ENCODE measurements at regions not wholly inside any gene's neighbourhood (a gene's known extent, or its start where the extent isn't known, plus 50 kb on each side); places are given as distances from the start of the nearest gene placed in this dataset.
"Not testable (repeated sequence)": the region's sequence is repeated elsewhere in the genome, so short reads cannot be mapped to it uniquely, and the experiment has no call there.

DNA sequence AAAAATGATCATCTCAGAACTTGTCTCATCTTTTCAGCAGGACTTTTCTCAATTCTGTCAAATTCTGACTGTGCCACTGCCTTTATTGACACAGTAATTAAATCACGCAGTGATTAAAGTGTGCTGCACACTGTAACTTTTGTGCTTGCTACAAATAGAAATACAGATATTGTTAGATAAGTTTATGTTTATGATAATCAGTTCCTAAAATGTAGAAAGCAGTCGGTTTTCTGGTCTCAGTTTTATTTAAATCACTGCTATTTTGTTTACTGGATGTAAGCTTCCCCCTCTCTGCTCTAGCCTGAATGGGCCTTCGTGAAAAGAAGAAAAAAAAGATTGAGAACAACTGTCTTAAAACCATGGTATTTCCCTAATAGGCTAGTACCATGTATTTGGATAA is 258.8 kb upstream of the STARD13 start:
- Histone ChIP-seq H3K36me3 (replicated peaks; ENCODE audit: control insufficient read depth, insufficient read depth, low read length) (no peaks in the 10 kb centered on the region), H3K4me3 (ENCODE audit: insufficient read depth, low read depth, low read length) (no peak overlapping the region), H3K27me3 (ENCODE audit: control insufficient read depth, insufficient read depth, low read length) (no peaks in the 10 kb centered on the region)
- DNase-seq, result no peak

DNA sequence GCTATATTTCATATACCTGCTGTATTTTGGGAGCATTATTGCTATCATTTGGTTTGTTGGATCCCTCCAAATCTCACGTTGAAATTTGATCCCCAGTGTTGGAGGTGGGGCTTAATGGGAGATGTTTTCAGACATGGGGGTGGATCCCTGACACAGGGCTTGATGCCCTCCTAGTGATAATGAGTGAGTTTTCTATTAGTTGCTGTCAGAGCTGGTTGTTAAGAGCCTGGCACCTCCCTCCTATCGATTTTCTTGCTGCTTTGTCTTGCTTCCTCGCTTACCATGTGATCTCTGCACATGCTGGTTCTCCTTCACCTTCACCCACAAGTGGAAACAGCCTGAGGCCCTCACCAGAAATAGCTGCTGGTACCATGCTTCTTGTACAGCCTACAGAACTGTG is 259.9 kb upstream of the STARD13 start:
- DNase-seq, result no peak
- Histone ChIP-seq H3K36me3 (replicated peaks; ENCODE audit: control insufficient read depth, insufficient read depth, low read length) (no peaks in the 10 kb centered on the region), H3K4me3 (ENCODE audit: insufficient read depth, low read depth, low read length) (no peak overlapping the region), H3K27me3 (ENCODE audit: control insufficient read depth, insufficient read depth, low read length) (no peaks in the 10 kb centered on the region)

DNA sequence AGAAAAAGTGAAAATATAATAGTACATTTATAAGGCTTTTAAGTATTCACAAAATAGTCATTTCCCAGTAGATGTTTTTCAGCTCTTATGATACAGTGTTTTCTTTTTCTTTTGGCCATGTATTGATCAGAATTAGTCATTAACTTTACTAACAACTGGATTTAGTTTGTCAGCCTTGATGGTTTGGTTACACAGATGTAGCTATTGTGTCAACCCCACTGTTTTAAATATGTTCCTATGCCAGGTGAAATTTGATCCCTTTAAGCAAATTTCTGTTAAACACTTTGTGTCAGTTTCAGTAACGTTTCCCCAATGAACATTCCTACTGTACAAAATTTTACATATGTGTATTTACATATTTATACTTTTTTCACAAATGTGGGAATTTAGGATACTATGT is 261.5 kb upstream of the STARD13 start:
- H3K27me3 ChIP-seq (ENCODE audit: control insufficient read depth, insufficient read depth, low read length), result no peaks in the 10 kb centered on the region
- DNase-seq, result no peak
- no peak overlapping the region for H3K4me3 ChIP-seq (ENCODE audit: insufficient read depth, low read depth, low read length)
- H3K36me3 ChIP-seq (replicated peaks; ENCODE audit: control insufficient read depth, insufficient read depth, low read length), result no peaks in the 10 kb centered on the region

DNA sequence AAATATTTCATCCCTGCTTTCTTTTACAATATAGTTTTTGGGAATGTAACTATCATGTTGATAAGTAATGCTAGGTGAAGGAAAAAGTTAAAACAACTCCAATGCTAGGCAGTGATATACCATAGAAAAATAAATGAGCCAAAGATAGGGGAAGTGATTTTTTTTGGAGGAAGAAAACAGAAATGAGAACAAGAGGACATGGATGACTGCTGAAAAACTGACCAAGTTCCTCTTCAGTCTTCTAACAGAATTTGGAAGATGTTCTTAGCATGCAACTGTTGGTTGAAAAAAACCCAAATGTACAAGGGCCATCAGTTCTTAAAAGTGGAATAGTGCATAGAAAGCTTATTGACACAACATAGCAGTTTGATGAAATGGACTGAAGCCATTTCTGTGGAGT is 262.5 kb upstream of the STARD13 start:
- H3K36me3 ChIP-seq (replicated peaks; ENCODE audit: control insufficient read depth, insufficient read depth, low read length), result no peaks in the 10 kb centered on the region
- DNase-seq, result no peak
- H3K27me3 ChIP-seq (ENCODE audit: control insufficient read depth, insufficient read depth, low read length), result no peaks in the 10 kb centered on the region
- H3K4me3 ChIP-seq (ENCODE audit: insufficient read depth, low read depth, low read length), result no peak overlapping the region

DNA sequence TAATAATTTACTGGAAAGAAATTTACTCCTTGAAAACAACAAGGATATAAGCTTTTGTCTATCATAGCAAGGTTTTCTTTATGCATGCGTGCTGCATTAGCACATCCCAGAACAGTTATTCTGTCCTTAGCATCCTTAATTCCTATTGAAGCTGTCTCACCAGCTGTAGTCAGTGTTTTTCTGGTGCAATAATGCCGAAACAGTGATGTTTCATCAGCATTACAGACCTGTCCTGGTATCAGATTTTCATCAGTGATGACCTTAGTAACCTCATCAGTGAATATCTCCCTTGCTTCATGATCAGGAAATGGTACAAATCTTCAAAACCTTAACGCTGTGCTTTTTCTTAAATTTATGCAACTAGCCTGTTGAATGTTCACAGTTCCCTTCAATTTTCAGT is 264.7 kb upstream of the STARD13 start:
- no peaks in the 10 kb centered on the region for H3K27me3 ChIP-seq (ENCODE audit: control insufficient read depth, insufficient read depth, low read length)
- no peaks in the 10 kb centered on the region for H3K36me3 ChIP-seq (replicated peaks; ENCODE audit: control insufficient read depth, insufficient read depth, low read length)
- H3K4me3 ChIP-seq (ENCODE audit: insufficient read depth, low read depth, low read length), result no peak overlapping the region
- no peak for DNase-seq

DNA sequence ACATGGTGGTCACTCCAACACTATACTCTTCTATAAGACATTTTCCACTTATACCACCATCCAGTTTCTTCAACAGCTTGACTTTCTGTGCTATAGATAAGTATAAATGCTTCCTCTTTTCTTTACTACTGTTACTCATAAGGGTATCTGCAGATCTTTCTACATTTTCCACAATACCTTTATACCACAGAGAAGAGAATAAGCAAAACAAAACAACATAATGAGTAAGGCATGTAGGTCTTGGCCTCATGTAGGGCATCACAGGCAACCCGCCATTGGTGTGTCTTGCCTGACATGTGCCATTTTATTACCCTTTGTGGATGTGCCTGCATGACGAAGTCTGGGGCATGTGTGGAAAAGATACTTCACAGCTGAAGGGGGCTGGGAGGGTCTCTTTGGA is 265.3 kb upstream of the STARD13 start:
- Histone ChIP-seq H3K36me3 (replicated peaks; ENCODE audit: control insufficient read depth, insufficient read depth, low read length) (no peaks in the 10 kb centered on the region), H3K27me3 (ENCODE audit: control insufficient read depth, insufficient read depth, low read length) (no peaks in the 10 kb centered on the region), H3K4me3 (ENCODE audit: insufficient read depth, low read depth, low read length) (no peak overlapping the region)
- no peak for DNase-seq

DNA sequence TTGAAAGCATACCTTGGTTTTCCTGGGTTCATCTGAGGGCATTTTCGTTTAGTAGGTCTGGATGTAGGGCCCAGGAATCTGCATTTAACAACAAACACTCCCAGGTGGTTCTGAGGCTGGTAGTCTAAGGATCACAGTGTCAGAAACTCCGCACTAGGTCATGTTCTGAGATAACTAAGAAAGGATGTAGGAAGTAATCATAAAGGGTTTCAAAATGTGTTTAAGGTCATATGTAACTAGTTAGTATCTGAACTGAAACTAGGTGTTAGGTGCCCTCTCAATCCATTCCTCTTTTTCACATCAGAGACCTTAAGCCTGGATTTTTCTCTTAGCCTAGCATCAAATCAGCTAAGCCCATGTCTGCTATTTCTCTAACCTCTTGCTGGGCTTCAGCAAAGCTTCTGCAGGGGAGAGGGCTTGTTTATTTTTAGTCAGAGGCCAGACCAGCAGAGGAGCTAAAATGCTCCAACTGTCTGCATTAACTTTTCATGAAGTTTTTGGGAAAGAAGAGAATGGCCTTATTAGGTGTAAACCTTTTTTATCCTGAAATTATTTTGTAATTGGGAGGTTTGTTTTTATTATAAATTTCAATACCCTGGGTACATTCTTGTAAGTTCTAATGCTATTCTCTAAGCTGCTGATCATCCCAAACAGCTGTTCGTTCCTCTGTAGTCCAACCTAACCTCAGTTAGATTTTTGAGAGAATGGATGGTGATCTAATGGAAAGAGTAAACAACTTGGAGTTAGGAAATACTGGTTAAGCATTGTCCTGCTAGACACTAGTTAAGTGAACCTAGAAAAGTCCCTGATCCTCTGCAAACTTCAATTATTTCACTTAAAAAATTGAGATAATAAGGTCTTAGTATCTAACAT is 262.8 kb upstream of the RFC3 start:
- Histone ChIP-seq H3K27me3 (ENCODE audit: control insufficient read depth, insufficient read depth, low read length) (no peaks in the 10 kb centered on the region), H3K4me3 (ENCODE audit: insufficient read depth, low read depth, low read length) (no peak overlapping the region), H3K36me3 (replicated peaks; ENCODE audit: control insufficient read depth, insufficient read depth, low read length) (no peaks in the 10 kb centered on the region)
- no peak for DNase-seq

DNA sequence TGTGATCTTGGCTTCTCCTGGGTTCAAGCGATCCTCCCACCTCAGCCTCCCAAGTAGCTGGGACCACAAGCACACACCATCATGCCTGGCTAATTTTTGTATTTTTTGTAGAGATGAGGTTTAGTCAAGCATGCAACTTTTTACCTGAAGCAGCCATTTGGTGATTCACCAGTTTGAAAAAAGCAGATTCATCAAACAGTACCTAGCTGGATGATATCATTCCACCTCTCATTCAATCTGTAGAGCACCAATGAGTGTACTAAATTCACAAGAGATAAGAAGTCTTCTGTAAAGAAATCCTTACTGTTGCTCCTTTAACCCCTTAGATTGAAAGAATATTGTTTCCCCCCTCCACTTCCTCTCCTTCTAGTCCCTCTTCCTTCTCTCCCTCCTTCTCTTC is 261.1 kb upstream of the RFC3 start:
- H3K4me3 ChIP-seq (ENCODE audit: insufficient read depth, low read depth, low read length), result no peak overlapping the region
- H3K27me3 ChIP-seq (ENCODE audit: control insufficient read depth, insufficient read depth, low read length), result no peaks in the 10 kb centered on the region

DNA sequence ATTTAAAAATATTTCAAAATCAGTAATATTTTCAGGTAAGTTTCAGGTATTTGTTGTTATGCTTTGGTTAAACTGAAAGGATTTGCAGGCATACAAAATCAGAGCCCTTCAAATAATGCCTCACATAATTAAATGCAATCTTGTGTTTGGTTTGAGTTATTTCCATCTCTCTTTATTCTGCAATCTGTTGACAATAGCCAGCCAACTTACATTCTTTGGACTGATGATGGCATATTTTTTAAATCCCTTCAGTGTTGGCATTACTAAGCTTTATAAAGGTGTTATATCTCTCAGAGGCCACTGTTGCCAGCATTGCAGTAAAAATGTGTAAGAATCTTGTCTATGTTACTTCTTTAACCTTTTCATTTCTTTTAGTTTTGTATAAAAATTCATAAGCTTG is 257.2 kb upstream of the RFC3 start:
- Histone ChIP-seq H3K4me3 (ENCODE audit: insufficient read depth, low read depth, low read length) (no peak overlapping the region), H3K36me3 (replicated peaks; ENCODE audit: control insufficient read depth, insufficient read depth, low read length) (no peaks in the 10 kb centered on the region), H3K27me3 (ENCODE audit: control insufficient read depth, insufficient read depth, low read length) (no peaks in the 10 kb centered on the region)
- no peak for DNase-seq

More for the DNA sequence above, 261.1 kb upstream of the RFC3 start:
- no peak for DNase-seq
- no peaks in the 10 kb centered on the region for H3K36me3 ChIP-seq (replicated peaks; ENCODE audit: control insufficient read depth, insufficient read depth, low read length)

DNA sequence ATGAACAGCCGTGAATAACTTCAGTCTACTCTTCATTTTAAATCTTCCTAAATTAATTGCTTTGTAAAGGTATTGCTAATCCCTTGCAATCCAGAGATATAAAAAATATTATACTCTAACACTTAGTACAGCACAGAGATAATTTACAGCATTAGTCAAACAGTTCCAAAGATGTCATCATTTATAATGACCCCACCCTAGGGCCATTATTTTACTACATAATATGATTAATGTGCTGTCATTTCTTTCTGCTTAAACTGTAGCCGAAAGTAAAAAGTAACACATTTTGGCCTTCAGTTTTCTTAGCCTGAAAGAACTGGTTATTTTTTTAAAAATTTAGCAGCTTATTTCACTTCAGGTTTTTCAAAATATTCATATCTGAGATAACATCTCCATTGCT is 256.3 kb upstream of the RFC3 start:
- Histone ChIP-seq H3K36me3 (replicated peaks; ENCODE audit: control insufficient read depth, insufficient read depth, low read length) (no peaks in the 10 kb centered on the region), H3K4me3 (ENCODE audit: insufficient read depth, low read depth, low read length) (no peak overlapping the region), H3K27me3 (ENCODE audit: control insufficient read depth, insufficient read depth, low read length) (no peaks in the 10 kb centered on the region)
- DNase-seq, result no peak

DNA sequence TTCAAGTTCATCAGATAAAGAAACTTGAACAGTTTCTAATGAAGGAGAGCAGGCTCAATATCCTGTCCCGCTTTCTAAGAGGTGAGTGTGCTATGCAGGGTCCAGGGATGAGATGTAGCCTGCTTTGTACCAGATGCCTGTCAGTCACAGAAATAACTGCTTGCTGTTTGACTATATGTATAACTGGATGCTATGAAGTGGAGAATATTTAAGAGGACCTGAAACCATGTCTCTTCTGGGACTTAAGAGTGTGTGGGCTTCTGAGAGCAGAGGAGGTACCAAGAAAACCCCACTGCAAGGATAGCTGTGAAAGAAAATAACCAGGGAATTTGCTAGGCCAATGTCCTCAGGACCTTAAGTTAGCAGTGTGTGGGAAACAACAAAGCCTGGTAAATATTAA is 246.3 kb upstream of the RFC3 start:
- Histone ChIP-seq H3K27me3 (ENCODE audit: control insufficient read depth, insufficient read depth, low read length) (no peaks in the 10 kb centered on the region), H3K4me3 (ENCODE audit: insufficient read depth, low read depth, low read length) (no peak overlapping the region), H3K36me3 (replicated peaks; ENCODE audit: control insufficient read depth, insufficient read depth, low read length) (no peaks in the 10 kb centered on the region)
- no peak for DNase-seq

DNA sequence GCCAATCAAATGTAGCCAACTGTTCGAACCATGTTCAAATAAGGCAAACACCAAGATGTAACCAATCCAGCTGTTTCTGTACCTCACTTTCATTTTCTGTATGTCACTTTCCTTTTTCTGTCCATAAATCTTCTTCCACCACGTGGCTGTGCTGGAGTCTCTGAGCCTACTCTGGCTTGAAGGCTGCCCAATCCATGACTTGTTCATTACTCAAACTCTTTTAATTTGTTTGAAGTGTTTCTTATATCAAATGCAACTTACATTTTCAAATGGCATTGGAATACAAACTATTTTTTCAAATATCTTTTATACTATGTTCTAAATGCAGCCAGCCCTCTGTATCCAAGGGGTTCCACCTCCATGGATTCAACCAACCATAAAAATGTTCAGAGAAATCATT is 245.6 kb upstream of the RFC3 start:
- not testable (repeated sequence) for H3K36me3 ChIP-seq (replicated peaks; ENCODE audit: control insufficient read depth, insufficient read depth, low read length); H3K27me3 ChIP-seq (ENCODE audit: control insufficient read depth, insufficient read depth, low read length); H3K4me3 ChIP-seq (ENCODE audit: insufficient read depth, low read depth, low read length); DNase-seq

DNA sequence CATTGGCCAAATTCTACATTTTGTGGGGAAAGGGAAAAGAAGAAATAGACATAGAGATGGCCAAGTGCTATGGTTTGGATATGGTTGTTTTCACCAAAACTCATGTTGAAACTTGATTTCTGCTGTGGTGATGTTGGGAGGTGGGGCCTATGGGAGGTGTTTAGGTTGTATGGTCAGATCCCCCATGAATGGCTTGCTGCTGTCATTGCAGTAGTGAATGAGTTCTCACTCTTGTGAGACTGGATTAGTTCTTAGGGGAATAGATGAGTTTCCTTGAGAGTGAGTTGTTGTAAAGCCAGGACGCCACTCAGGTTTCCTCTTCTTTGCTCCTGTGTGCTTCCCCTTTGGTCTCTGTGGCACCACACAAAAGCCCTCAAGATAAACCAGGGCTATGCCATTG is 242.6 kb upstream of the RFC3 start:
- H3K27me3 ChIP-seq (ENCODE audit: control insufficient read depth, insufficient read depth, low read length), result no peaks in the 10 kb centered on the region
- DNase-seq, result no peak
- H3K36me3 ChIP-seq (replicated peaks; ENCODE audit: control insufficient read depth, insufficient read depth, low read length), result no peaks in the 10 kb centered on the region
- no peak overlapping the region for H3K4me3 ChIP-seq (ENCODE audit: insufficient read depth, low read depth, low read length)

DNA sequence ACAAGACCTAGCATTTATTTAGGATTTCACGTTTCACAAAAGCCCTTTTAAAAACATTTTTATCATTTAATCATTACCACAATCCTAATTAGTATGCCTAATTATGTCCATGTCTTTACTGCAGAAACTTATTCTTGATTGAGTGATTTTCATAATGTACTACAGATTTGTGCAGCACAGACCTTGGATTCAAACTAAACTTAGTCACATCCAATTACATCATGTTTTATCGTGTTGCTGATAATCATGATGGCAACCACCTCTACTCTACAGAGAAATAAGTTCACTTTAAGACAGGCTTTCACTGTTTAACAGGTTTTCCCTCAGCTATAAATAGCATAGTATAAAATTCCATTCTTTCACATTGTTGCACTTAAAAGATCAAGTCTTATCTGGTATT is 240.9 kb upstream of the RFC3 start:
- no peak for DNase-seq
- Histone ChIP-seq H3K27me3 (ENCODE audit: control insufficient read depth, insufficient read depth, low read length) (no peaks in the 10 kb centered on the region), H3K4me3 (ENCODE audit: insufficient read depth, low read depth, low read length) (no peak overlapping the region), H3K36me3 (replicated peaks; ENCODE audit: control insufficient read depth, insufficient read depth, low read length) (no peaks in the 10 kb centered on the region)

DNA sequence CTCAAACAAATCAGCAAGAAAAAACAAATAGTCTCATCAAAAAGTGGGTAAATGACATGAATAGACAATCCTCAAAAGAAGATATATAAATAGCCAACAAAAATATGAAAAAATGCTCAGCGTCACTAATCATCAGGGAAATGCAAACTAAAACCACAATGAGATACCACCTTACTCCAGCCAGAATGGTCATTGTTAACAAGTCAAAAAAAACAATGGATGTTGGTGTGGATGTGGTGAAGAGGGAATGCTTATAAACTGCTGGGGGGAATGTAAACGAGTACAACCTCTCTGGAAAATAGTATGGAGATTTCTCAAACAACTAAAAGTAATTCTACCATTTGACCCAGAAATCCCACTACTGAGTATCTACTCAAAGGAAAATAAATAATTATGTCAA is 239.2 kb upstream of the RFC3 start:
- DNase-seq, result no peak

DNA sequence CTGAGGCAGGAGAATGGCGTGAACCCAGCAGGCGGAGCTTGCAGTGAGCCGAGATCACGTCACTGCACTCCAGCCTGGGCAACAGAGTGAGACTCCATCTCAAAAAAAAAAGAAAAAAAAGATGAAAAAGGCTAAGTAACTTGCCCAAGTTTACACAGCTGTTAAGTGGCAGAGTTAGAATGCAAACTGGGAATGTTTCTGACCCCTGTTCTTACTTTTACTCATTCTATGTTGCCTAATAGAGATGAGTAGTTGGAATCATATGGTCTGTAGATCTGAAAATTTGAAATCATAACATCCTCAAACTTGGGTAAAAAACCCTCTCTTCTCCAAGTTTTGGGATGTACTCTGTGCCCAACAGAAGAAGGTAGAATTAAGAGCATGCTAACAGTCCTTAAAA is 235.8 kb upstream of the RFC3 start:
- H3K36me3 ChIP-seq (replicated peaks; ENCODE audit: control insufficient read depth, insufficient read depth, low read length), result no peaks in the 10 kb centered on the region
- H3K27me3 ChIP-seq (ENCODE audit: control insufficient read depth, insufficient read depth, low read length), result no peaks in the 10 kb centered on the region
- DNase-seq, result no peak
- no peak overlapping the region for H3K4me3 ChIP-seq (ENCODE audit: insufficient read depth, low read depth, low read length)

More for the DNA sequence above, 239.2 kb upstream of the RFC3 start:
- Histone ChIP-seq H3K36me3 (replicated peaks; ENCODE audit: control insufficient read depth, insufficient read depth, low read length) (no peaks in the 10 kb centered on the region), H3K4me3 (ENCODE audit: insufficient read depth, low read depth, low read length) (no peak overlapping the region), H3K27me3 (ENCODE audit: control insufficient read depth, insufficient read depth, low read length) (no peaks in the 10 kb centered on the region)

Measured in H7 (cell line).